ENCODE measurements at regions not wholly inside any gene's neighbourhood (a gene's known extent, or its start where the extent isn't known, plus 50 kb on each side); places are given as distances from the start of the nearest gene placed in this dataset.

- TF ChIP-seq ZNF274 (IDR thresholded peaks at IDR 0.05; ENCODE audit: low read depth, low read length) (no peak), CTCF (IDR thresholded peaks at IDR 0.05 in 2 of 3, conservative IDR thresholded peaks at IDR 0.05 in 1 of 3; ENCODE audit: borderline replicate concordance in 1 of 3, insufficient read depth in 1 of 3, low read depth in 2 of 3, low read length in 2 of 3) (no peak), ZBTB33 (IDR thresholded peaks at IDR 0.05; ENCODE audit: extremely low read depth, insufficient replicate concordance, low read length) (no peak), EZH2 (IDR thresholded peaks at IDR 0.05) (no peak), SRF (IDR thresholded peaks at IDR 0.05; ENCODE audit: low read depth) (no peak), POLR2A (IDR thresholded peaks at IDR 0.05; ENCODE audit: borderline replicate concordance, extremely low read depth, insufficient read depth, insufficient read length) (no peak), SIN3A (IDR thresholded peaks at IDR 0.05; ENCODE audit: low read depth) (no peak), CEBPB (IDR thresholded peaks at IDR 0.05; ENCODE audit: low read depth) (no peak), REST (IDR thresholded peaks at IDR 0.05; ENCODE audit: low read depth) (no peak), JUND (IDR thresholded peaks at IDR 0.05) (no peak), POLR2AphosphoS5 (IDR thresholded peaks at IDR 0.05; ENCODE audit: low read depth, low read length) (no peak), EZH2phosphoT487 (IDR thresholded peaks at IDR 0.05; ENCODE audit: borderline replicate concordance) (no peak), ATF3 (IDR thresholded peaks at IDR 0.05) (no peak)
These were observed 215.1 kb upstream of the TRIB2 start for GRCh38 chr2:12501469-12502158.
